GM12872 (cell line): ENCODE measurements at regions not wholly inside any gene's neighbourhood (a gene's known extent, or its start where the extent isn't known, plus 50 kb on each side); places are given as distances from the start of the nearest gene placed in this dataset.

ENCODE experiments used
- TF ChIP-seq, protein P1 (sequence below): IDR thresholded peaks from 3 replicates; pipeline ENCODE4 v1.5.1; 2011; ENCODE audit warnings: low read depth, mild to moderate bottlenecking, low read length, moderate library complexity; ENCODE audit not compliant: insufficient read depth

DNA sequence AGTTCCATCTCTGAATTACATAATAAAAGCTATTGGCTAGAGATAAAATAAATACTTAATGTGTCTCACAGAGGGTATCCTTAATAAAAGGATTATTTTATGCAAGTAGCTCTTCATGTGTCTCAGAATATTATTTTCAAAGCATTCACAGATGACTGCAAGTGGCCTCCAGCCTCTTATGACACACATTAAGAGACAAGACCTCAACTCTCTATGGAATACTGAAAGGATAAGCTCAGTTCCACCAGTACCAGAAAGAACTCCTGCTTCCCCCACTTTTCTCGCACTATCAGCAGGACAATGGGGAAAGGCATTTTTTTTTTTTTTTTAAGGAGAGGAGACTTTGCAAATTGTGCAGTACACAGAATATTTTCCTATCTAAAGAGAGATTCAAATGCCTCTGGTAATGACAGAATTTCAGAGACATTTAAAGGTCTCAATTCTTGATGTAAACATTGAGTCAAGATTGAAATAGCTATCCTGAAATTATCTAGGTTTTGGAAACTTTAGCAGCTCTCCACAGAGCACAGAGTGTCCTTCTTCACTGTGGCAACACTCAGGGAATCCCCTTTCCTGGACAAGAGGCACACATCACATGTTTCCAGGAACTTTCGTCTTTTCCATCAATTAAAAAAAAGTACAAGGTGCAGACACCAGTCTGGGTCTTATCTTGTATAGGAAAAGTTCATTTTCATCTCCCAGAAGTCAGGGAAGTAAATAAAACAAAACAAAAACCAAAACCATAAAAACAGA is 122.0 kb upstream of the ANK3 start:
- TF ChIP-seq, protein P1, sequence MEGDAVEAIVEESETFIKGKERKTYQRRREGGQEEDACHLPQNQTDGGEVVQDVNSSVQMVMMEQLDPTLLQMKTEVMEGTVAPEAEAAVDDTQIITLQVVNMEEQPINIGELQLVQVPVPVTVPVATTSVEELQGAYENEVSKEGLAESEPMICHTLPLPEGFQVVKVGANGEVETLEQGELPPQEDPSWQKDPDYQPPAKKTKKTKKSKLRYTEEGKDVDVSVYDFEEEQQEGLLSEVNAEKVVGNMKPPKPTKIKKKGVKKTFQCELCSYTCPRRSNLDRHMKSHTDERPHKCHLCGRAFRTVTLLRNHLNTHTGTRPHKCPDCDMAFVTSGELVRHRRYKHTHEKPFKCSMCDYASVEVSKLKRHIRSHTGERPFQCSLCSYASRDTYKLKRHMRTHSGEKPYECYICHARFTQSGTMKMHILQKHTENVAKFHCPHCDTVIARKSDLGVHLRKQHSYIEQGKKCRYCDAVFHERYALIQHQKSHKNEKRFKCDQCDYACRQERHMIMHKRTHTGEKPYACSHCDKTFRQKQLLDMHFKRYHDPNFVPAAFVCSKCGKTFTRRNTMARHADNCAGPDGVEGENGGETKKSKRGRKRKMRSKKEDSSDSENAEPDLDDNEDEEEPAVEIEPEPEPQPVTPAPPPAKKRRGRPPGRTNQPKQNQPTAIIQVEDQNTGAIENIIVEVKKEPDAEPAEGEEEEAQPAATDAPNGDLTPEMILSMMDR = no peak

DNA sequence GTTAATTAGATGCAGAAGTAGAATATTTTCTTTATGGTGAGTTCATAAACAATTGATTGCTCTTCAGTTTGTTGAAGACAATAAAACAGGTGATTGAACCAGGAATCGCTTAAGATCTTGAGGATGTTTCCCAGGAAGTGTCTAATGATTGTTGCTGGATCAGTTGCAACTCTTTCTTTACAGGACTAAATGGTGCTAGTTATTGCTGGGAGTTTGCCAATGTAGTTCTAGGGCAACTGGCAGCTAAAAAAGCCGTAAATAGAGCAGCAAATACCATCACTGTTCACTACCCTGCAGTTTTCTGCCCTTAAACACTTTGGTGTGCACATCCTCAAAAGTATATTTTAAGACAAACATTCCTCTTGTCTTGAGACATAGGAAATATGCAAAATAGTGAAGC is 119.2 kb upstream of the ANK3 start:
- TF ChIP-seq, protein P1 = no peak

DNA sequence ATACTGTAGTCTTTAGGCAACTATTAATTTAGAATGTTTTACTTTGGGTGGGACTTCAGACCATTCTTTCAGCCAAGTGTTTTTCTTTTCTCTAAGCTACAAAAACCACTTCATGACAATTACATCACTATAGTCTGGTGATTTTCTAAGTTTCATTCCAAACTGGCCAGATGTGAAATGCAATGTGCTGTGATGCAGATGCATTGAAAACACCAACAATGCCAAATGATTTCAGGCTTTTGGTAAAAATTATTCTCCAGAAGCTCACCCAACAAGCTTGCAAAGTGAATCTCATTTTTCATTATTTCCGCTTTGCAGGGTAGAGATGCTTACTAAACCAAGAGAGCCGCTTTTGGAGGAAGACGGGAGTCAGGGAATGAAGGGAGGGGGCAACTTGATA is 118.4 kb upstream of the ANK3 start:
- TF ChIP-seq, protein P1 = no peak

DNA sequence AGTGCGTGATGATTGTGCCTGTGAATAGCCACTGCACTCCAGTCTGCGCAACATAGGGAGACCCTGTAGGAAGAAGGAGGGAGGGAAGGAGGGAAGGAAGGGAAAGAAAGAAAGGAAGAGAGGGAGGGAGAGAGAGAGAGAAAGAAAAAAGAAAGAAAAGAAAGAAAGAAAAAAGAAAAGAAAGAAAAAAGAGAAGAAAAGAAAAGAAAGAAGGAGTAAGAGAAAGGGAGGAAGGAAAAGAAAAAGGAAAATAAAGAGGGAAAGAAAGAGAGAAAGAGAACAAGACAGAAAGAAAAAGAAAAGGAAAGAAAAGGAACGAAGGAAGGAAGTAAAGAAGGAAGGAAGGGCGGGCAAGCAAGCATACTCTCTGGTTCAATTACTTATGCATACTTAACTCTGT is 112.9 kb upstream of the ANK3 start:
- TF ChIP-seq, protein P1 = no peak

DNA sequence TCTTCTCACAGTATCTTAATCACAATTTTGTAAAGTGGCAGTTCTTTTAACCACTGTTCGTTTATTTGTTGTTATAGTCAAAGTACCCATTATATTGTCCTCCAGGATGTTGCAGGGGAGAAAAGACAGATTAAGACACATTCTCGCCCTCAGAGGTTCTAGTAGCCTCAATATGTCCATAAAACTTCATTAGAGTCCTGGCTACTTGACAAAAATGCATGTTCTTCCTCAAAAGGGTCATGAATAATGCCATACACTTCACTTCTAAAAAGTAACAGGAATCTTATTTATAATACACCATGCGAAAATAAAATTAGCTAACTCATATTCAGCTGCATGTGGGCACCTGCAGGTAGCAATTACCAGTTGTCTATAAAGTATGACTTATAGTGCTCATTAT is 109.3 kb upstream of the ANK3 start:
- TF ChIP-seq, protein P1 = no peak

DNA sequence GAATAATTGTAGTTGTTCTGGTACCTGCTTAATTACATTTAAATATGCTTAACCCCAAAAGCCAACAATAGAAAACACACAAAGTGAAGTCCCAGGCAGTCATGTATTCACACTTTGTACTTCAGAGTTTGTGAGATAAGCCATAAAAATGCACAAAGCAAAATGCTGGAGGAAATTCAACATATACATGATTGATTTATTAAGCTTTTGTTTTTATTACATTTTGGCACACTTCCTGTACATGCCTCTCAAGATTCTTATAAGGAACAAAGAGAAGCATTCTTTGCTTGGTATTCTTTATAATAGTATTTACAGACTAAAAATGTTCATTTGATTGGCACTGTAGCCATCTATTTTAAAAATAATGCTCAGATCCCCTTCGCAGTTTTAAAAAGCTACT is 107.7 kb upstream of the ANK3 start:
- TF ChIP-seq, protein P1 = no peak

DNA sequence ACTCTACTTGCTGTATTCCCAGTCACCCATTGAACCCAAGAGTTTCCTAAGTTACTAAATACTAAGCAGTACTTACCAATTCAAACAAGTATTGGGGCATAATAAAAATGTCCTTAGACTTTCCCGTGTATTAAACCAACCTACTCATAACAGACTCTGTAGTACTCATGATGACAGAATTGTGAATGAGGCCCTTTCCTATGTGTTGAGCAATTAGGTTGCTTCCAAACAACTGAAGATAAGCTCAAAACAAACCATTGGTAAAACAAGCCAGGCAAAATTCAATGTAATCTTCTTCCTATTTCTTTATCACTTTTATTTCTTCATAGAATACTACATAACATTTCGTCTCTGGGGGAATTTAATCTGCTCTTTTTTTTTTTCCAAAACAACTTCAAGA is 106.5 kb upstream of the ANK3 start:
- TF ChIP-seq, protein P1 = no peak
